H1 (cell line): ENCODE measurements at regions not wholly inside any gene's neighbourhood (a gene's known extent, or its start where the extent isn't known, plus 50 kb on each side); places are given as distances from the start of the nearest gene placed in this dataset.

Experiments
- CTCF ChIA-PET: fragments of 300-600 bp; sonication (Branson Sonifier 250); formaldehyde crosslinking; loops from one replicate; lab custom pipeline; 2021; ENCODE audit not compliant: partially characterized antibody; lab: Charles Lee
- POLR2A ChIA-PET: fragments of 300-600 bp; sonication (Branson Sonifier 250); formaldehyde crosslinking; loops from one replicate; lab custom pipeline; 2021; ENCODE audit warnings: inconsistent platforms; ENCODE audit not compliant: partially characterized antibody; lab: Charles Lee
- DNase-seq, 2 experiments: peaks; one replicate each; pipeline versions ENCODE4 v3.0.0 to v3.0.0-alpha.2; 2010 to 2022; ENCODE audit warnings: low spot score in 2 of 2, low read depth in 1 of 2, mixed read lengths in 1 of 2
- FAIRE-seq: peaks from 2 replicates; lab custom pipeline; 2011; peaks lifted over from hg19 to GRCh38; lab: Jason Lieb, UNC
- H2AFZ ChIP-seq: 2 replicates; pipeline ENCODE4 v1.8.1; 2012; ENCODE audit warnings: low read length, inconsistent platforms
- H2AK5ac ChIP-seq: 2 replicates; pipeline ENCODE4 v1.6.1; 2013; ENCODE audit warnings: low read depth, low read length
- H2BK120ac ChIP-seq: replicated peaks from 2 replicates; pipeline ENCODE3; 2013; ENCODE audit warnings: low read depth, low read length, inconsistent platforms
- H2BK12ac ChIP-seq: 2 replicates; pipeline ENCODE4 v1.6.1; 2013; ENCODE audit warnings: low read depth, low read length
- H2BK15ac ChIP-seq: 2 replicates; pipeline ENCODE4 v1.6.1; 2013; ENCODE audit warnings: low read length
- H2BK20ac ChIP-seq: 2 replicates; pipeline ENCODE4 v1.6.1; 2013; ENCODE audit warnings: low read length
- H2BK5ac ChIP-seq: 2 replicates; pipeline ENCODE4 v1.6.1; 2013; ENCODE audit warnings: low read depth, low read length
- H3K14ac ChIP-seq: 2 replicates; pipeline ENCODE4 v1.6.1; 2013; ENCODE audit warnings: inconsistent platforms; ENCODE audit not compliant: insufficient read length
- H3K18ac ChIP-seq: 2 replicates; pipeline ENCODE4 v1.6.1; 2013; ENCODE audit warnings: low read length; ENCODE audit errors: extremely low read depth
- H3K23ac ChIP-seq: 2 replicates; pipeline ENCODE4 v1.6.1; 2013; ENCODE audit warnings: inconsistent platforms; ENCODE audit not compliant: insufficient read length
- H3K23me2 ChIP-seq: 2 replicates; pipeline ENCODE4 v1.6.1; 2013; ENCODE audit warnings: low read depth, low read length
- H3K27ac ChIP-seq: 2 replicates; pipeline ENCODE4 v1.6.1; 2011; ENCODE audit warnings: low read depth, low read length, inconsistent platforms
- H3K27me3 ChIP-seq, 4 experiments: replicated peaks in 1 of 4; 1 replicate in 1 of 4; 2 replicates in 3 of 4; pipeline versions ENCODE4 v1.6.1 to v1.8.1; 2011 to 2013; ENCODE audit warnings: low read length in 3 of 4, mild to moderate bottlenecking in 3 of 4, inconsistent platforms in 2 of 4, mixed read lengths in 2 of 4, moderate library complexity in 1 of 4; ENCODE audit not compliant: control insufficient read depth in 3 of 4, insufficient read depth in 3 of 4; ENCODE audit errors: extremely low read depth in 1 of 4
- H3K36me3 ChIP-seq, 4 experiments: 2 replicates each; pipeline versions ENCODE4 v1.6.1 to v1.8.1; 2011 to 2013; ENCODE audit warnings: mild to moderate bottlenecking in 4 of 4, low read length in 3 of 4, moderate library complexity in 2 of 4, control low read depth in 1 of 4, inconsistent platforms in 1 of 4; ENCODE audit not compliant: insufficient read depth in 4 of 4, control insufficient read depth in 2 of 4
- H3K4ac ChIP-seq: replicated peaks from 2 replicates; pipeline ENCODE3; 2013; ENCODE audit warnings: low read length, low read depth, mixed read lengths, inconsistent platforms; ENCODE audit not compliant: insufficient read length
- H3K4me1 ChIP-seq, 4 experiments: replicated peaks in 1 of 4; 1 replicate in 1 of 4; 2 replicates in 3 of 4; pipeline versions ENCODE4 v1.6.1 to v1.8.1; 2011 to 2013; ENCODE audit warnings: low read length in 3 of 4, inconsistent platforms in 2 of 4, mixed read lengths in 1 of 4; ENCODE audit not compliant: insufficient read depth in 4 of 4, control insufficient read depth in 3 of 4
- H3K4me2 ChIP-seq, 2 experiments: 2 replicates each; pipeline versions ENCODE4 v1.6.1 to v1.8.1; 2011 to 2013; ENCODE audit warnings: low read depth in 2 of 2, low read length in 2 of 2, control low read depth in 1 of 2, inconsistent platforms in 1 of 2, mild to moderate bottlenecking in 1 of 2; ENCODE audit not compliant: insufficient read depth in 1 of 2
- H3K4me3 ChIP-seq, 4 experiments: fragments of 200-600, 300-600 bp in 1 of 4; sonication (generic), shearing (Covaris generic), sonication (Bioruptor Twin) in 1 of 4; 2 replicates each; pipeline versions ENCODE4 v1.5.1 to v1.8.1; 2011 to 2016; ENCODE audit warnings: low read length in 4 of 4, low read depth in 3 of 4, control low read depth in 2 of 4, inconsistent platforms in 2 of 4, mild to moderate bottlenecking in 2 of 4, mixed read lengths in 1 of 4, moderate library complexity in 1 of 4; ENCODE audit not compliant: insufficient read depth in 2 of 4; ENCODE audit errors: extremely low read depth in 1 of 4
- H3K56ac ChIP-seq: replicated peaks from 2 replicates; pipeline ENCODE3; 2013; ENCODE audit warnings: low read depth, mild to moderate bottlenecking, mixed read lengths, low read length, inconsistent platforms; ENCODE audit not compliant: insufficient read length
- H3K79me1 ChIP-seq: 2 replicates; pipeline ENCODE4 v1.6.1; 2013; ENCODE audit warnings: low read depth, low read length, control low read depth
- H3K79me2 ChIP-seq, 2 experiments: 2 replicates each; pipeline versions ENCODE4 v1.6.1 to v1.8.1; 2012 to 2013; ENCODE audit warnings: low read length in 2 of 2, mild to moderate bottlenecking in 2 of 2, inconsistent platforms in 1 of 2; ENCODE audit not compliant: insufficient read depth in 2 of 2, control insufficient read depth in 1 of 2
- H3K9ac ChIP-seq, 4 experiments: replicated peaks in 1 of 4; 1 replicate in 1 of 4; 2 replicates in 3 of 4; pipeline versions ENCODE4 v1.6.1 to v1.8.1; 2011 to 2013; ENCODE audit warnings: low read depth in 3 of 4, low read length in 3 of 4, control low read depth in 2 of 4, mild to moderate bottlenecking in 2 of 4, moderate library complexity in 2 of 4, inconsistent platforms in 1 of 4; ENCODE audit errors: extremely low read depth in 1 of 4
- H3K9me3 ChIP-seq, 2 experiments: 2 replicates each; pipeline versions ENCODE4 v1.6.1 to v1.8.1; 2012 to 2013; ENCODE audit warnings: mild to moderate bottlenecking in 2 of 2, moderate library complexity in 2 of 2, control low read depth in 1 of 2, inconsistent platforms in 1 of 2, low read depth in 1 of 2, low read length in 1 of 2, mixed read lengths in 1 of 2; ENCODE audit not compliant: insufficient read depth in 2 of 2
- H4K20me1 ChIP-seq, 2 experiments: replicated peaks in 1 of 2; 2 replicates each; pipeline versions ENCODE3 to v1.8.1; 2011 to 2013; ENCODE audit warnings: inconsistent platforms in 2 of 2, low read length in 2 of 2, mild to moderate bottlenecking in 1 of 2; ENCODE audit not compliant: insufficient read depth in 2 of 2, control insufficient read depth in 1 of 2
- H4K5ac ChIP-seq: 2 replicates; pipeline ENCODE4 v1.6.1; 2013; ENCODE audit warnings: low read length, low read depth, mixed read lengths, inconsistent platforms; ENCODE audit not compliant: insufficient read length
- H4K8ac ChIP-seq: 2 replicates; pipeline ENCODE4 v1.8.0; 2013; ENCODE audit warnings: mild to moderate bottlenecking, moderate library complexity, low read length, inconsistent platforms; ENCODE audit not compliant: insufficient read depth; ENCODE audit errors: extremely low read depth
- H4K91ac ChIP-seq: replicated peaks from 2 replicates; pipeline ENCODE3; 2013; ENCODE audit warnings: low read length, mixed read lengths, inconsistent platforms; ENCODE audit not compliant: insufficient read length
- CREB1 ChIP-seq: IDR thresholded peaks from 2 replicates; pipeline ENCODE4 v1.6.1; 2012; ENCODE audit warnings: inconsistent platforms
- WGBS, 2 experiments: shearing (Covaris generic) in 1 of 2; methylation state at CpG; one replicate each; pipeline versions ENCODE4 v1.1.6 to v1.1.7; 2013 to 2015; ENCODE audit warnings: low lambda C conversion rate in 2 of 2, mixed read lengths in 2 of 2, inconsistent platforms in 1 of 2, low coverage in 1 of 2, missing lambda C conversion rate in 1 of 2; ENCODE audit not compliant: insufficient replicate concordance in 2 of 2, insufficient coverage in 1 of 2, insufficient read length in 1 of 2; ENCODE audit errors: extremely low coverage in 1 of 2, missing lambda C conversion rate in 1 of 2; 5-methylcytosine and 5-hydroxymethylcytosine counted together

GRCh38 chr14:92263681-92264080, 59.3 kb upstream of the SLC24A4 start:
- H3K4ac ChIP-seq: no peak overlapping the region
- H2BK120ac ChIP-seq: no peak overlapping the region
- H4K8ac ChIP-seq: no peak overlapping the region
- no peak overlapping the region for H3K9ac ChIP-seq
- H3K4me3 ChIP-seq: no peak overlapping the region
- 0 out of 7 replicates have a peak, but pooled peaks cover 0 to 2% (median 0%) of the 10 kb centered on the region in 4 experiments for H3K27me3 ChIP-seq
- peak overlapping the region; percentile 13 for H2AFZ ChIP-seq
- TF ChIP-seq CREB1: no peak
- H3K56ac ChIP-seq: no peak overlapping the region
- FAIRE-seq (no peak), DNase-seq (no peak)
- H2BK12ac ChIP-seq: no peak overlapping the region
- no peak overlapping the region for H3K27ac ChIP-seq
- no peaks in the 10 kb centered on the region for H3K23me2 ChIP-seq
- no peak overlapping the region for H2BK5ac ChIP-seq
- H3K23ac ChIP-seq: no peak overlapping the region
- no peak overlapping the region for H3K4me2 ChIP-seq
- H3K9me3 ChIP-seq: no peaks in the 10 kb centered on the region
- H3K14ac ChIP-seq: no peak overlapping the region
- WGBS, 2 experiments: 89% methylated on average over 8 of the region's 8 CpGs; no CpG with 5 or more reads in 1 of the 2 experiments
- H2BK15ac ChIP-seq: no peak overlapping the region
- no peak overlapping the region for H3K18ac ChIP-seq
- no peak overlapping the region for H4K91ac ChIP-seq
- no peaks in the 10 kb centered on the region for H4K20me1 ChIP-seq
- no peak overlapping the region for H2BK20ac ChIP-seq
- H2AK5ac ChIP-seq: no peak overlapping the region
- no peak overlapping the region for H4K5ac ChIP-seq
- H3K4me1 ChIP-seq: peaks cover 0 to 4% (median 0%) of the 10 kb centered on the region in 4 experiments; a peak in 1 of 7 replicates
- no peaks in the 10 kb centered on the region for H3K79me2 ChIP-seq
- ChIA-PET CTCF (interaction anchor here (1.3 to 1.5 kb wide), 5 partner anchors 20 to 89 kb away, joined by 3 to 4 read pairs (median 3); no protein-coding TSS in a partner anchor), POLR2A (no interaction called here)
- H3K36me3 ChIP-seq: no peaks in the 10 kb centered on the region
- H3K79me1 ChIP-seq: no peaks in the 10 kb centered on the region
